Fibroblast of villous mesenchyme (primary cell): ENCODE measurements at regions not wholly inside any gene's neighbourhood (a gene's known extent, or its start where the extent isn't known, plus 50 kb on each side); places are given as distances from the start of the nearest gene placed in this dataset.

Experiments used
- DNase-seq: peaks from one replicate; pipeline ENCODE4 v3.0.0-alpha.2; 2010; ENCODE audit warnings: low read depth
- H3K4me3 ChIP-seq: 2 replicates; pipeline ENCODE4 v1.5.1; 2011; ENCODE audit warnings: low read depth, mild to moderate bottlenecking, low read length
- CTCF ChIP-seq: IDR thresholded peaks from 2 replicates; pipeline ENCODE4 v1.5.1; 2012; ENCODE audit warnings: low read depth, mild to moderate bottlenecking, low read length; ENCODE audit not compliant: insufficient read depth

GRCh38 chr16:77579351-77579891 is 142.9 kb upstream of the NUDT7 start:
- DNase-seq, result peak; percentile 79
- H3K4me3 ChIP-seq, result no peak overlapping the region
- TF ChIP-seq CTCF, result no peak

GRCh38 chr16:77581706-77582105 is 140.6 kb upstream of the NUDT7 start:
- DNase-seq, result peak; percentile 71
- no peak for TF ChIP-seq CTCF
- no peak overlapping the region for H3K4me3 ChIP-seq

- peak; percentile 82 for TF ChIP-seq CTCF
- DNase-seq, result peak; percentile 76
- H3K4me3 ChIP-seq, result no peak overlapping the region
These were observed 138.0 kb upstream of the NUDT7 start for GRCh38 chr16:77584205-77584859.

GRCh38 chr16:77585379-77586251 is 136.7 kb upstream of the NUDT7 start:
- no peak for DNase-seq
- TF ChIP-seq CTCF, result no peak
- no peak overlapping the region for H3K4me3 ChIP-seq

GRCh38 chr16:77588389-77588788 is 133.9 kb upstream of the NUDT7 start:
- no peak overlapping the region for H3K4me3 ChIP-seq
- no peak for TF ChIP-seq CTCF
- peak; percentile 57 for DNase-seq

- TF ChIP-seq CTCF, result no peak
- no peak overlapping the region for H3K4me3 ChIP-seq
- DNase-seq, result peak; percentile 54
These were observed 133.1 kb upstream of the NUDT7 start for GRCh38 chr16:77589071-77589765.
